Ishikawa (cell line): ENCODE measurements at regions not wholly inside any gene's neighbourhood (a gene's known extent, or its start where the extent isn't known, plus 50 kb on each side); places are given as distances from the start of the nearest gene placed in this dataset.

Experiments
- CEBPB ChIP-seq: IDR thresholded peaks from 2 replicates; pipeline ENCODE4 v1.6.1; 2012
- CREB1 ChIP-seq: IDR thresholded peaks from 2 replicates; pipeline ENCODE4 v1.6.1; 2012; ENCODE audit warnings: low read depth
- EGR1 ChIP-seq: IDR thresholded peaks from 2 replicates; pipeline ENCODE4 v1.6.1; 2012
- EP300 ChIP-seq: IDR thresholded peaks from 2 replicates; pipeline ENCODE4 v1.6.1; 2012; ENCODE audit warnings: borderline replicate concordance
- FOXM1 ChIP-seq: IDR thresholded peaks from 2 replicates; pipeline ENCODE4 v1.6.1; 2012; ENCODE audit warnings: low read depth, borderline replicate concordance
- MAX ChIP-seq: IDR thresholded peaks from 2 replicates; pipeline ENCODE4 v1.6.1; 2012
- NFIC ChIP-seq: IDR thresholded peaks from 2 replicates; pipeline ENCODE4 v1.6.1; 2012
- RAD21 ChIP-seq: IDR thresholded peaks from 2 replicates; pipeline ENCODE4 v1.6.1; 2012; ENCODE audit warnings: low read depth
- REST ChIP-seq: IDR thresholded peaks from 2 replicates; pipeline ENCODE4 v1.6.1; 2012; ENCODE audit warnings: low read depth, mild to moderate bottlenecking
- TAF1 ChIP-seq: IDR thresholded peaks from 2 replicates; pipeline ENCODE4 v1.6.1; 2012; ENCODE audit warnings: low read depth, mild to moderate bottlenecking
- TCF12 ChIP-seq: IDR thresholded peaks from 2 replicates; pipeline ENCODE4 v1.6.1; 2012; ENCODE audit warnings: low read depth
- TEAD4 ChIP-seq: IDR thresholded peaks from 2 replicates; pipeline ENCODE4 v1.6.1; 2012
- YY1 ChIP-seq: IDR thresholded peaks from 2 replicates; pipeline ENCODE4 v1.6.1; 2012; ENCODE audit warnings: low read depth
- ZBTB7A ChIP-seq: IDR thresholded peaks from 2 replicates; pipeline ENCODE4 v1.6.1; 2012; ENCODE audit warnings: low read depth
- TF ChIP-seq, protein P1 (sequence below): IDR thresholded peaks from 2 replicates; pipeline ENCODE4 v1.6.1; 2012

GRCh38 chr14:65945327-65945726, 532.8 kb downstream of the FUT8 start:
- TF ChIP-seq, protein P1, sequence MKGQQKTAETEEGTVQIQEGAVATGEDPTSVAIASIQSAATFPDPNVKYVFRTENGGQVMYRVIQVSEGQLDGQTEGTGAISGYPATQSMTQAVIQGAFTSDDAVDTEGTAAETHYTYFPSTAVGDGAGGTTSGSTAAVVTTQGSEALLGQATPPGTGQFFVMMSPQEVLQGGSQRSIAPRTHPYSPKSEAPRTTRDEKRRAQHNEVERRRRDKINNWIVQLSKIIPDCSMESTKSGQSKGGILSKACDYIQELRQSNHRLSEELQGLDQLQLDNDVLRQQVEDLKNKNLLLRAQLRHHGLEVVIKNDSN: no peak
- TF ChIP-seq EGR1 (no peak), EP300 (no peak), REST (no peak), TEAD4 (no peak), TAF1 (no peak), FOXM1 (no peak), CREB1 (no peak), YY1 (no peak), RAD21 (no peak), MAX (no peak), CEBPB (no peak), ZBTB7A (no peak), NFIC (no peak), TCF12 (no peak)

DNA sequence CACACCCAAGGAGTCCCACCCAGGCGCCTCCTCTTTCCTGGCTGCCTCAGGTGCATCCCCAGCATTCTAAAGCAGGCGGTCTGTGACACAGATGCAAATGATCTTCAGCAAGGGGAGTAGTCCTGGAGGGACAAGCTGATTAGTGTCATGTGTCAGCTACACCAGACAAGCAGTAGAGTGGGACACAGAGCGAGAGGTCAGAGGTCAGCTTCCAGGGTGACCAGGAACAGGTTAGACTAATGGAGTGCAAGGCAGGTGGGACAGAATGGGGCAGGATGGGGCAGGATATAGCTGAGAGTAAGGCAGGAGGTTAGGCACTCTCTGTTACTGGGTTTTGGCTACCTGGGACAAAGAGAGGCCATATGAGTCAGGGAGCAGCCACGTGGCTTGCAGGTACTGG, 534.0 kb downstream of the FUT8 start:
- TF ChIP-seq CEBPB: no peak
- TF ChIP-seq EGR1: no peak
- no peak for TF ChIP-seq TEAD4
- no peak for TF ChIP-seq NFIC
- TF ChIP-seq ZBTB7A: no peak
- TF ChIP-seq CREB1: no peak
- no peak for TF ChIP-seq RAD21
- no peak for TF ChIP-seq EP300
- no peak for TF ChIP-seq MAX
- TF ChIP-seq TCF12: no peak
- no peak for TF ChIP-seq TAF1
- no peak for TF ChIP-seq YY1
- no peak for TF ChIP-seq FOXM1
- no peak for TF ChIP-seq REST
- TF ChIP-seq, protein P1: no peak

- TF ChIP-seq CEBPB (no peak), MAX (no peak), EP300 (no peak), RAD21 (no peak), EGR1 (no peak), TCF12 (no peak), TAF1 (no peak), YY1 (no peak), TEAD4 (no peak), FOXM1 (no peak), CREB1 (no peak), REST (no peak), NFIC (no peak), ZBTB7A (no peak)
- TF ChIP-seq, protein P1: no peak
Observed at GRCh38 chr14:65948302-65948701, 535.8 kb downstream of the FUT8 start.

- no peak for TF ChIP-seq FOXM1
- TF ChIP-seq RAD21: no peak
- no peak for TF ChIP-seq REST
- TF ChIP-seq YY1: no peak
- no peak for TF ChIP-seq TAF1
- TF ChIP-seq CEBPB: no peak
- no peak for TF ChIP-seq MAX
- no peak for TF ChIP-seq ZBTB7A
- TF ChIP-seq TEAD4: no peak
- TF ChIP-seq, protein P1: no peak
- no peak for TF ChIP-seq EGR1
- TF ChIP-seq CREB1: no peak
- TF ChIP-seq NFIC: no peak
- no peak for TF ChIP-seq TCF12
- no peak for TF ChIP-seq EP300
Observed at GRCh38 chr14:65949711-65950516, 536.3 kb upstream of the CCDC196 start.
